Liver (tissue), 8 donors: ENCODE measurements at regions not wholly inside any gene's neighbourhood (a gene's known extent, or its start where the extent isn't known, plus 50 kb on each side); places are given as distances from the start of the nearest gene placed in this dataset.

Experiments used
- DNase-seq: peaks from one replicate; pipeline ENCODE4 v3.0.0-alpha.2; 2017; ENCODE audit warnings: low spot score
- H3K27ac ChIP-seq, 2 donors: one replicate each; pipeline ENCODE4 v1.7.0; 2013; ENCODE audit warnings: inconsistent platforms in 2 of 2, low read length in 2 of 2, control low read depth in 1 of 2, low read depth in 1 of 2, mild to moderate bottlenecking in 1 of 2
- H3K27me3 ChIP-seq, 4 donors: one replicate each; pipeline versions ENCODE4 v1.6.1 to v1.7.0; 2013; ENCODE audit warnings: low read length in 3 of 4, inconsistent platforms in 1 of 4, mild to moderate bottlenecking in 1 of 4, moderate library complexity in 1 of 4; ENCODE audit not compliant: control insufficient read depth in 4 of 4, insufficient read depth in 4 of 4
- H3K36me3 ChIP-seq, 4 donors: one replicate each; pipeline versions ENCODE4 v1.6.1 to v1.7.0; 2013; ENCODE audit warnings: low read length in 3 of 4, mild to moderate bottlenecking in 3 of 4, low read depth in 1 of 4, moderate library complexity in 1 of 4; ENCODE audit not compliant: control insufficient read depth in 4 of 4, insufficient read depth in 3 of 4
- H3K4me1 ChIP-seq, 4 donors: one replicate each; pipeline versions ENCODE4 v1.6.1 to v1.7.0; 2013; ENCODE audit warnings: low read length in 3 of 4, mild to moderate bottlenecking in 3 of 4, moderate library complexity in 1 of 4; ENCODE audit not compliant: control insufficient read depth in 4 of 4, insufficient read depth in 4 of 4
- H3K4me3 ChIP-seq, 3 donors: one replicate each; pipeline versions ENCODE4 v1.6.1 to v1.7.0; 2013; ENCODE audit warnings: low read length in 3 of 3, control low read depth in 1 of 3, low read depth in 1 of 3, mild to moderate bottlenecking in 1 of 3
- H3K9ac ChIP-seq, 2 donors: one replicate each; pipeline ENCODE4 v1.7.0; 2013; ENCODE audit warnings: low read length in 2 of 2, mild to moderate bottlenecking in 2 of 2, moderate library complexity in 2 of 2, control low read depth in 1 of 2, low read depth in 1 of 2
- H3K9me3 ChIP-seq, 4 donors: one replicate each; pipeline versions ENCODE4 v1.6.1 to v1.7.0; 2013; ENCODE audit warnings: low read length in 3 of 4; ENCODE audit not compliant: control insufficient read depth in 4 of 4
- EGR1 ChIP-seq, 2 donors: IDR thresholded peaks; 2 replicates each; pipeline ENCODE4 v1.6.1; 2016 to 2018; ENCODE audit warnings: antibody characterized with exemption in 2 of 2, low read depth in 2 of 2
- FOXA1 ChIP-seq: IDR thresholded peaks from 2 replicates; pipeline ENCODE4 v1.6.1; 2016; ENCODE audit warnings: antibody characterized with exemption
- FOXA2 ChIP-seq: IDR thresholded peaks from 2 replicates; pipeline ENCODE4 v1.6.1; 2016; ENCODE audit warnings: antibody characterized with exemption
- GABPA ChIP-seq, 2 donors: IDR thresholded peaks in 1 of 2; conservative IDR thresholded peaks in 1 of 2; 2 replicates each; pipeline ENCODE4 v1.6.1; 2016; ENCODE audit warnings: antibody characterized with exemption in 2 of 2, mild to moderate bottlenecking in 1 of 2, moderate library complexity in 1 of 2
- HNF4A ChIP-seq, 2 donors: conservative IDR thresholded peaks; 2 replicates each; pipeline ENCODE4 v1.6.1; 2016; ENCODE audit warnings: antibody characterized with exemption in 2 of 2, mild to moderate bottlenecking in 2 of 2
- HNF4G ChIP-seq: IDR thresholded peaks from 2 replicates; pipeline ENCODE4 v1.6.1; 2016; ENCODE audit warnings: antibody characterized with exemption
- JUND ChIP-seq, 2 donors: IDR thresholded peaks; 2 replicates each; pipeline ENCODE4 v1.6.1; 2016; ENCODE audit warnings: antibody characterized with exemption in 2 of 2
- NR2F2 ChIP-seq: IDR thresholded peaks from 2 replicates; pipeline ENCODE4 v1.6.1; 2016; ENCODE audit warnings: antibody characterized with exemption
- RAD21 ChIP-seq, 2 donors: IDR thresholded peaks; 2 replicates each; pipeline ENCODE4 v1.6.1; 2016; ENCODE audit warnings: antibody characterized with exemption in 2 of 2, mild to moderate bottlenecking in 2 of 2
- RXRA ChIP-seq, 2 donors: IDR thresholded peaks; 2 replicates each; pipeline ENCODE4 v1.6.1; 2017 to 2018; ENCODE audit warnings: antibody characterized with exemption in 2 of 2, mild to moderate bottlenecking in 1 of 2
- SP1 ChIP-seq: IDR thresholded peaks from 2 replicates; pipeline ENCODE4 v1.6.1; 2018; ENCODE audit warnings: antibody characterized with exemption, mild to moderate bottlenecking
- TAF1 ChIP-seq: conservative IDR thresholded peaks from 2 replicates; pipeline ENCODE4 v1.6.1; 2016; ENCODE audit warnings: antibody characterized with exemption, mild to moderate bottlenecking
- YY1 ChIP-seq: IDR thresholded peaks from 2 replicates; pipeline ENCODE4 v1.6.1; 2016; ENCODE audit warnings: antibody characterized with exemption, mild to moderate bottlenecking
- WGBS: extraction: QIAGEN DNeasy Blood & Tissue Kit; methylation state at CpG from one replicate; pipeline ENCODE4 v1.1.7; 2013; 5-methylcytosine and 5-hydroxymethylcytosine counted together
- TF ChIP-seq, protein P1 (sequence below): IDR thresholded peaks from 2 replicates; pipeline ENCODE4 v1.6.1; 2016; ENCODE audit warnings: antibody characterized with exemption
- TF ChIP-seq, protein P2 (sequence below): fragments of 150-350 bp; IDR thresholded peaks from 2 replicates; pipeline ENCODE4 v1.5.1; 2017; ENCODE audit warnings: improper control_type of control experiment, low read depth, low read length; ENCODE audit not compliant: missing input control
- TF ChIP-seq, protein P3 (sequence below): IDR thresholded peaks from 2 replicates; pipeline ENCODE4 v1.6.1; 2016; ENCODE audit warnings: antibody characterized with exemption
- TF ChIP-seq, protein P4 (sequence below): IDR thresholded peaks from 2 replicates; pipeline ENCODE4 v1.6.1; 2016; ENCODE audit warnings: antibody characterized with exemption, mild to moderate bottlenecking
- TF ChIP-seq, protein P5 (sequence below): IDR thresholded peaks from 2 replicates; pipeline ENCODE4 v1.6.1; 2016; ENCODE audit warnings: antibody characterized with exemption
- donor health status: healthy.
- donor health status: healthy.
- donor health status: healthy.
- donor health status: healthy.
- donor health status: healthy.

DNA sequence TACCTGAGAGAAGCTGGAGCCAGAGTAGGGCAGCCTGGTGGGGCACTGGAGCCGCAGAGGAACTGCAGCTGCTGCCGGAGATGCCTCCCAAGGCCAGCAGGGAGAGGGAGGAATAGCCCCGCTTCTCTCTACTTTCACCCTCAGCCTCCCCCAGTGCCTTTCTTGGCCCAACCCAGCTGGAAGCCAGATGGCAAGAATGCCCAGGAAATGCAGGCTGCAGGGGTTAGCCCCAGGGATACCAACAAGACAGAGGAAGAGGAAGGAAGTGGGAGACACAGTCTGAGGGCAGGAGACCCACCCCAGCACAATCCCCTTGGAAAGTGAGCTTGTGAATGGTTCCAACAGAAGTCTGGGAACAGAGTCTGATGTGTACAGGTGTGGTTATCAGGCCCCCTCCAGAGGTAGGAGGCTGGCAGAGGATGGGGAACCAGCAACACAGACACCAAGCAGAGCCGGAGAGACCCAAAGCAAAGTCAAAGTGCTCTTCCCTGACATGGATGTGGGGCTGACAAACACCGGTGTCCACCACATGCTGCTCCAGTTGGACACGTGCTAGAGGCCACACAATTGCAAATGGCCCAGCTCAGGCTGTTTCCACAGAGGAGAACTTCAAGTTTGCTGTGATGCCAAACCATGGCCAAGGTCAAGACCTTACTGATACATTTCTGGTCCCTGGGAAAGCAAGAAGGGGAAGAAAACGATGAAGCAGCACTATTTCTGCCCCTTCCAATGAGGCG, 418.8 kb upstream of the PROK2 start:
- Histone ChIP-seq H3K27ac (no peak overlapping the region), H3K36me3 (no peaks in the 10 kb centered on the region), H3K4me3 (no peak overlapping the region), H3K4me1 (peaks cover 0 to 16% (median 7%) of the 10 kb centered on the region in 4 donors), H3K27me3 (no peaks in the 10 kb centered on the region), H3K9ac (no peak overlapping the region), H3K9me3 (peaks cover 0 to 4% (median 0%) of the 10 kb centered on the region in 4 donors)
- WGBS = 85% methylated on average over 8 of the region's 8 CpGs
- DNase-seq = no peak
- TF ChIP-seq FOXA1 (no peak), NR2F2 (no peak), YY1 (no peak), SP1 (no peak), JUND (IDR thresholded peaks at IDR 0.05) (no peak), HNF4G (no peak), GABPA (IDR thresholded peaks at IDR 0.05 in 1 of 2, conservative IDR thresholded peaks at IDR 0.05 in 1 of 2) (no peak), HNF4A (conservative IDR thresholded peaks at IDR 0.05) (no peak), FOXA2 (no peak), EGR1 (IDR thresholded peaks at IDR 0.05; ENCODE audit: low read depth in 2 of 2) (no peak), RAD21 (IDR thresholded peaks at IDR 0.05) (no peak), RXRA (IDR thresholded peaks at IDR 0.05) (no peak), TAF1 (no peak)
- TF ChIP-seq, protein P1, sequence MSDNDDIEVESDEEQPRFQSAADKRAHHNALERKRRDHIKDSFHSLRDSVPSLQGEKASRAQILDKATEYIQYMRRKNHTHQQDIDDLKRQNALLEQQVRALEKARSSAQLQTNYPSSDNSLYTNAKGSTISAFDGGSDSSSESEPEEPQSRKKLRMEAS = no peak
- TF ChIP-seq, protein P2, sequence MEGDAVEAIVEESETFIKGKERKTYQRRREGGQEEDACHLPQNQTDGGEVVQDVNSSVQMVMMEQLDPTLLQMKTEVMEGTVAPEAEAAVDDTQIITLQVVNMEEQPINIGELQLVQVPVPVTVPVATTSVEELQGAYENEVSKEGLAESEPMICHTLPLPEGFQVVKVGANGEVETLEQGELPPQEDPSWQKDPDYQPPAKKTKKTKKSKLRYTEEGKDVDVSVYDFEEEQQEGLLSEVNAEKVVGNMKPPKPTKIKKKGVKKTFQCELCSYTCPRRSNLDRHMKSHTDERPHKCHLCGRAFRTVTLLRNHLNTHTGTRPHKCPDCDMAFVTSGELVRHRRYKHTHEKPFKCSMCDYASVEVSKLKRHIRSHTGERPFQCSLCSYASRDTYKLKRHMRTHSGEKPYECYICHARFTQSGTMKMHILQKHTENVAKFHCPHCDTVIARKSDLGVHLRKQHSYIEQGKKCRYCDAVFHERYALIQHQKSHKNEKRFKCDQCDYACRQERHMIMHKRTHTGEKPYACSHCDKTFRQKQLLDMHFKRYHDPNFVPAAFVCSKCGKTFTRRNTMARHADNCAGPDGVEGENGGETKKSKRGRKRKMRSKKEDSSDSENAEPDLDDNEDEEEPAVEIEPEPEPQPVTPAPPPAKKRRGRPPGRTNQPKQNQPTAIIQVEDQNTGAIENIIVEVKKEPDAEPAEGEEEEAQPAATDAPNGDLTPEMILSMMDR = no peak
- TF ChIP-seq, protein P3, sequence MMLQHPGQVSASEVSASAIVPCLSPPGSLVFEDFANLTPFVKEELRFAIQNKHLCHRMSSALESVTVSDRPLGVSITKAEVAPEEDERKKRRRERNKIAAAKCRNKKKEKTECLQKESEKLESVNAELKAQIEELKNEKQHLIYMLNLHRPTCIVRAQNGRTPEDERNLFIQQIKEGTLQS = no peak
- TF ChIP-seq, protein P4, sequence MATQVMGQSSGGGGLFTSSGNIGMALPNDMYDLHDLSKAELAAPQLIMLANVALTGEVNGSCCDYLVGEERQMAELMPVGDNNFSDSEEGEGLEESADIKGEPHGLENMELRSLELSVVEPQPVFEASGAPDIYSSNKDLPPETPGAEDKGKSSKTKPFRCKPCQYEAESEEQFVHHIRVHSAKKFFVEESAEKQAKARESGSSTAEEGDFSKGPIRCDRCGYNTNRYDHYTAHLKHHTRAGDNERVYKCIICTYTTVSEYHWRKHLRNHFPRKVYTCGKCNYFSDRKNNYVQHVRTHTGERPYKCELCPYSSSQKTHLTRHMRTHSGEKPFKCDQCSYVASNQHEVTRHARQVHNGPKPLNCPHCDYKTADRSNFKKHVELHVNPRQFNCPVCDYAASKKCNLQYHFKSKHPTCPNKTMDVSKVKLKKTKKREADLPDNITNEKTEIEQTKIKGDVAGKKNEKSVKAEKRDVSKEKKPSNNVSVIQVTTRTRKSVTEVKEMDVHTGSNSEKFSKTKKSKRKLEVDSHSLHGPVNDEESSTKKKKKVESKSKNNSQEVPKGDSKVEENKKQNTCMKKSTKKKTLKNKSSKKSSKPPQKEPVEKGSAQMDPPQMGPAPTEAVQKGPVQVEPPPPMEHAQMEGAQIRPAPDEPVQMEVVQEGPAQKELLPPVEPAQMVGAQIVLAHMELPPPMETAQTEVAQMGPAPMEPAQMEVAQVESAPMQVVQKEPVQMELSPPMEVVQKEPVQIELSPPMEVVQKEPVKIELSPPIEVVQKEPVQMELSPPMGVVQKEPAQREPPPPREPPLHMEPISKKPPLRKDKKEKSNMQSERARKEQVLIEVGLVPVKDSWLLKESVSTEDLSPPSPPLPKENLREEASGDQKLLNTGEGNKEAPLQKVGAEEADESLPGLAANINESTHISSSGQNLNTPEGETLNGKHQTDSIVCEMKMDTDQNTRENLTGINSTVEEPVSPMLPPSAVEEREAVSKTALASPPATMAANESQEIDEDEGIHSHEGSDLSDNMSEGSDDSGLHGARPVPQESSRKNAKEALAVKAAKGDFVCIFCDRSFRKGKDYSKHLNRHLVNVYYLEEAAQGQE = no peak
- TF ChIP-seq, protein P5, sequence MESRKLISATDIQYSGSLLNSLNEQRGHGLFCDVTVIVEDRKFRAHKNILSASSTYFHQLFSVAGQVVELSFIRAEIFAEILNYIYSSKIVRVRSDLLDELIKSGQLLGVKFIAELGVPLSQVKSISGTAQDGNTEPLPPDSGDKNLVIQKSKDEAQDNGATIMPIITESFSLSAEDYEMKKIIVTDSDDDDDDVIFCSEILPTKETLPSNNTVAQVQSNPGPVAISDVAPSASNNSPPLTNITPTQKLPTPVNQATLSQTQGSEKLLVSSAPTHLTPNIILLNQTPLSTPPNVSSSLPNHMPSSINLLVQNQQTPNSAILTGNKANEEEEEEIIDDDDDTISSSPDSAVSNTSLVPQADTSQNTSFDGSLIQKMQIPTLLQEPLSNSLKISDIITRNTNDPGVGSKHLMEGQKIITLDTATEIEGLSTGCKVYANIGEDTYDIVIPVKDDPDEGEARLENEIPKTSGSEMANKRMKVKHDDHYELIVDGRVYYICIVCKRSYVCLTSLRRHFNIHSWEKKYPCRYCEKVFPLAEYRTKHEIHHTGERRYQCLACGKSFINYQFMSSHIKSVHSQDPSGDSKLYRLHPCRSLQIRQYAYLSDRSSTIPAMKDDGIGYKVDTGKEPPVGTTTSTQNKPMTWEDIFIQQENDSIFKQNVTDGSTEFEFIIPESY = no peak
